HG03442 (cell line): ENCODE measurements at regions not wholly inside any gene's neighbourhood (a gene's known extent, or its start where the extent isn't known, plus 50 kb on each side); places are given as distances from the start of the nearest gene placed in this dataset.

Experiments used
- ATAC-seq: cut with Tn5 transposase; IDR thresholded peaks from one replicate; pipeline ENCODE4 v1.9.1; 2021; ENCODE audit warnings: mild to moderate bottlenecking, moderate library complexity; ENCODE audit not compliant: unreplicated experiment

- ATAC-seq: no peak
These were observed 92.1 kb upstream of the IL12B start for GRCh38 chr5:159422361-159422760.

DNA sequence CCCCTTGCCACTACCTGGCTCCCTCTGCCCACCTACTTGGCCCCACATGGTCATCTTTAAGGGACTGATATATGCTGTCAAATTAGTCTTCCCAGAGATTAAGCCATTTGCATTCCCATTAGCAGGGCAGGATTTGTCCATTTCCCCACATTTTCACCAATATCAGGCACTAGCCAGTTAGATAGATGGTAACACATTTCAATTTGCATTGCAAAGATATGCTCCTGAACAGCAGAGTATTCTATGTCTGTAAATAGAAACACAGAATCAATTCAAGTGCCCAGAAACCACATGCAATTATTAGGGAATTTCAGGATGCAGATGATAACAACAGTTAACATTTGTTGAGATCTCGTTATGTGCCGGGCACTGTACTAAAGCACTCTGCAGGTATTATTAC lies 92.6 kb upstream of the IL12B start:
- ATAC-seq: no peak

DNA sequence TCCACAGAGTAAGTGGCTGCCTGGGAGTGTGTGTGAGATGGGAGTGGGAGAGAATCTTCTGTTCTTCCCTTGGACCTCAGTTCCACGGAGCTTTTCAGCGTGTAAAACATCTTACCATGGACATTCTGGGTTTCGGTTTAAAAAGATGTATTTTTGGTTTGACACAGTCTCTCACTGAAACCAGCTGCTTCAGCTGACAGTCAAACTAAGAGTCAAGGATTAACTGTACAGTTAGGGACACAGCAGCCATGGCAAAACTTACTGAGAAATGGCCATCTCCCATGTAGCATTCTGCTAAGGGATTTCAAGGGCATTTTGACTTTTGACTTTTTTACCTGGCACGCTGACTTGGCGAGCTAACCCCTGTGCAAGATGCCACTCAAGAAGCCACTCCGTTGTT lies 93.8 kb upstream of the IL12B start:
- ATAC-seq: no peak

- peak; percentile 24 for ATAC-seq
These were observed 96.4 kb upstream of the IL12B start for GRCh38 chr5:159426694-159427093.

- peak; percentile 77 for ATAC-seq
These were observed 97.1 kb upstream of the IL12B start for GRCh38 chr5:159427180-159428012.

DNA sequence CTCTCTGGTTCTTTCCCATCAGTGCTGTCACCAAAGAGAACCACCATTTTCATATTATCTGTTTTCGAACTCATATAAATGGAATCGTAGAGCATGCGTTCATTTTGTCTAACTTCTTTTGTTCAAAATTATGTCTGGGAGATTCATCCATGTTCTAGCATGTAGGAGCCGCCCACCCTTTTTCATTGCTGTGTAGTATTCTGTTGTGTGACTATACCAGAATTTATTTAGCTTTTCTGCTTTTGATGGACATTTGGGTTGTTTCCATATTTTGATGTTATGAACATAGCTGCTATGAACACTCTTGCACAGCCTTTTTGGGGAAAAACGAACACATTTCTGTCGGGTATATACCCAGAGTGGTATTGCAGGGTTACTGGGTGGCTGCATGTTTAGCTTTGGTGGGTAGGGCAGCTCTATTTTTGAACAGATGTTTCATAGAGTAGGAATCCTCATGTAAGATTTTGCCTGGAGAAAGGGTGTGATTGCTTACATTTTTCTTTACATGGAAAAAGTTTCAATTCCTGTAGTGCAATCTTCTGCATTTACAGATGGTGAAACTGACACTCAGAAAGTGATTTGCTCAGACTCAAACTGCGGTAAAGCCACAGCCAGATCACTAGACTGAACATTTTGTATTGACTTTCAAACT lies 100.2 kb upstream of the IL12B start:
- ATAC-seq: no peak

DNA sequence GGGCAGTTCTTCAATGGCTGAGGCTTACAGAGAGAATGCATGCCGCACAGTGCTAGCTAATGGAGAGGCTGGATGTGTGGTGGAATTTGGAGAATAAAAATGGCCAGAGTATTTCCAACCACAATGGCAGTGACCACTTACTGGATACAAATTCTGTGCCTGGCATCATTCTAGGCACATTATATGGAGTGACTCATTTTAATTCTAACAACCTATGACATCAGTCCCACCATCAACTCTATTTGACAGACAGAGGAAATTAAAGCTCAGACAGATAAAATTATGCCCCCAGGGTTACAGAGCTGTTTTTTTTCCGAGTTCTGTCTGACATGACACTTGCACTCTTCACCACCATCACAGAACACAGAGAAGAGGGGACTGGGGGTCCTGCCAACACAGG lies 105.6 kb upstream of the IL12B start:
- ATAC-seq: no peak

DNA sequence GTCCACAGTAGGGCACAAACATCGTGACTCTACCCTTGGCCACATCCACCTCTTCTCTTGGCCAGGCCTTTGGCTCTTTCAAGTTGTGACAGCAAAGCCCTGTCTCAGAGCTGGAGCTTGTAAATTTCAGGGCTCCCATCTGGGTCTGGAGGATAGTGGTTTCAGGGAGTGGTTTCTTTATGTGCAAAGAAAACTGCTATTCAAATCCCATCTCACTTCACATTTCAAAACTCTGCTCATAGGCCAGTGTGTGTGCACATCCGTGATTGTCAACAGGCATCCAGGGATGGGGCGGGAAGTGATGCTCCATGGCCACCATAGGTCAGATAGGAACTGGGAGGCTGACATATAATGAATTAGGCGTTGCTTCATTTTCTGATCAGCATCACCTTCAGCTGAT lies 107.8 kb upstream of the IL12B start:
- ATAC-seq: no peak

- ATAC-seq: no peak
These were observed 108.7 kb upstream of the IL12B start for GRCh38 chr5:159439002-159439401.

DNA sequence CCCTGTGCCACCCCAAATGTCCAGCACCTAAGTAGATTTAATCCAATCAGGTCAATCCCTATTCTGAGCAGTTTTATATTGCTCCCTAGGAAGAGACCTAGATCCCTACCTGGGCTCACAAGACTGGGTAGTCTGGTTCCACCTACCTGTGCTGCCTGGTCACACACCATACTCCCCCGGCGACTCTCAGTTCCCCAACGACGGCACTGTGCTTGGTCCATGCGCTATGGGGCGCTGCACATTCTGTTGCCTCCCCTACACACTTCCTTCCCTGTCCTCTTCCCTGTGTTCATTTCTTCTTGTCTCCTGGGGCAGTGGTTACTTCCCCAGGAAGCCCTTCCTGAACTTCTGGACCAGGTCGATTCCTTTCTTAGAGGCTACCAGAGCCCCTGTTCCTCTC lies 109.9 kb upstream of the IL12B start:
- peak; percentile 68 for ATAC-seq

DNA sequence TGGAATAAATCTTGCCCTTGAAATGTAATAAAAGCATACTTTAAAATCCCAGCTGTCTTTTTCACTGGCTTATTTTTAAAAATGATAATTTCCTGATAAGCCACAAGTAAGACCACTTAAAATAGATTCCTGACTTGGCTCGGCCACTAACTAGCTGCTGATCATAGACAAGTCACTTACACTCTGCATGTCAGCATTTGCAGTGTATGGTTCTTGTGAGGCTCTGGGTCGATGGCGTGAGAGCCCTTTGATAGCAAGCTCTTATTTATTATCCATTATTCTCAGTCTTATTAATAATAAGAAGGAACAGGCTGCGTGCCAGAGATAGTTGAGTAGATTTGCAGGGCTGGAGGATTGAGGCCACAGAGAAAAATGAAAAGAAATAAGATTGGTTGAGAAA lies 110.7 kb upstream of the IL12B start:
- ATAC-seq: no peak

GRCh38 chr5:159441441-159441840 lies 111.2 kb upstream of the IL12B start:
- no peak for ATAC-seq

GRCh38 chr5:159442206-159442850 lies 112.0 kb upstream of the IL12B start:
- no peak for ATAC-seq

GRCh38 chr5:159444441-159445082 lies 114.3 kb upstream of the IL12B start:
- no peak for ATAC-seq

DNA sequence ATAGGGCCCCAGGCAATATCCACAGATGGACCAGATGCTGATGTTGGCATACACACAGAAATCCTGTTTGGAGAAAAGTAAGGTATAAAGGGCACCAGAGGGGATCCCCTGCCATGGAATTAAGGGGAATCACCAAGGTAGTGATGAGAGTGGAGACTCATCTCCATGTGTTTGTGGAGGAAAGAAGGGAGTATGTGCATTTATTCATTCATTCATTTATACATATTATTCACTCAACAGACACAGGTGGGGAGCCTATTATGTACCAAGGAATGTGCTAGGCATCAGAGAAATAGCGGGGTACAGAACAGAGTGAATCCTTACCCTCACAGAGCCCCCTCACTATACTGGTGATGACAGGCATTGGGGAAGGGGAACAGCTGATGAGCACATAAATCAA lies 116.8 kb upstream of the IL12B start:
- ATAC-seq: no peak

DNA sequence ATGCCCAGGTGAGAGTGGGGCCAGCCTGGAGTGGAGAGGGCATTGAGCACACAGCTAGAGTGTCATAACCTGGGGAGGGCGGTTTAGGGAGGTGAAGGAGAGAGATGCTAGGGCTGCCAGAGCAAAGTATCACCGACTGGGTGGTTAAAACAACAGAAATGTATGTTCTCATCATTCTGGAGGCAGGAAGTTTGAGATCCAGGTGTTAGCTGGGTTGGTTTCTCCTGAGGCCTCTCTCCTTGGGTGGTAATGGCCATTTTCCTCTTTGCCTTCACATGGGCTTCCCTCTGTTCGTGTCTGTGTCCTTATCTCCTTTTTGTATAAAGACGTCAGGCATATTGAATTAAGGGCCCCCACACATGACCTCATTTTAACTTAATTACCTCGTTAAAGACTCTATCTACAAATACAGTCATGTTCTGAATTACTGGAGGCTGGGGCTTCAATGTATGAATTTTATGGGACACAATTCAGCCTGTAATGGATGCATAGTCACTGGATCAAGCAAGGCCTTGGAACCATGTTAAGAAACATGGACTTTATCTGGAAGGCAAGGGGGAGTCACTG lies 118.6 kb upstream of the IL12B start:
- no peak for ATAC-seq

DNA sequence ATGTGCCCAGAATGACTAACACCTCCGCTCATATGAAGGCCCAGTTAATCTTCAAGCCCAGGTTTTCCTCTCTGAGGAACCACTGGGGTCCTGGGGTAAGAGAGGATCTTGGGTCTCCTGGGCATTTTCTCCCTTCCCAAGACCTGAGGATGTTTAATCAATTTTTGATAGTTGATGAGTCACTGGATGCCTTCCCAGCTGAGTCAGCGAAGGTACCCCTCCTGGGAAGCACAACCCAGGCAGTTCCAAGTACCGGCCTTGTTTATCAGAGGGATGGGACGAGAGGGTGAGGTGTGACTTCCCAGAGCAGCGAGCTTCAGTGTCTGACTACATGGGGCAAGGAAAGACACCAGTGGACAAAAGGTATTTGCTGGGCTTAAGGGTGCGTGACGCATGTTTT lies 119.6 kb upstream of the IL12B start:
- ATAC-seq: no peak

- ATAC-seq: no peak
These were observed 120.1 kb upstream of the IL12B start for GRCh38 chr5:159450417-159450816.

DNA sequence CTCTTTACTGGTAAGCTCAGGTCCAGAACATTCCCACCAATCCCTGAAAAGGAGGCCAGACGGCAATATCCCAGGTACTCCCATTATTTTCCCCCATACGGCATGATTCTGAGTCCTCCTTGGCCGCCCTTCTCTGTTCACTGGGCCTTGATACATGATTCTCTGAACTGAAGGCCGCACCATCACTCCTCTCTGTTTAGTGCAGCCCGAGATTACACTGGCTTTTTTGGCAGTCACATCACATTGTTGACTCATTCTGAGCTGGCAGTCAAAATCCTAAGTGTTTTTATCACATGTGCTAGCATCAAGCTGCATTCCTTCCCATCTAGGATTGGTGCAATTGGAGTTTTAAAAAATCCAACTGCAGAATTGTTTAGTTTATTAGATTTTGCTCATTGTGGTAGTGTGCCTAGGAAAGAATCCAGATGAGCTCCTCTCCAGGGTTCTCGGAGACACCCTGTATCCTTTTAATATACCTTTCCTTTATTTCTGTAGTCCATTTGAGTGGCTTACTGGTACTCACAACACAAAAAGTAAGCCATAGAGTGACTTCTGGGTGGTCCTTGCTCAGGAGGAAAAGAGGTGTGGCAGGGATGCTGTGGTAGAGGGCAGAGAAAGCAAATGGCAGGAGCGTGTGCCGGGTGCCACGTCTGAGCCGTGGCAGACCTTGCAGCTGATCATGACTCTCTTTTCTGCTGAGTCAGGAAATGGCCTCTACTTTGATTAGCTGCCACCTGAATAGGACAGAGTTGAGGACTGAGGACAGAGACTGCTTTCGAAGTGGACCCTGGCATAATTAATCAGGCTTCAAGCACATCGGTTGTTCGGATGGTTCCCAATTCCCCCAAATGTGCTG lies 121.1 kb upstream of the IL12B start:
- ATAC-seq: no peak

DNA sequence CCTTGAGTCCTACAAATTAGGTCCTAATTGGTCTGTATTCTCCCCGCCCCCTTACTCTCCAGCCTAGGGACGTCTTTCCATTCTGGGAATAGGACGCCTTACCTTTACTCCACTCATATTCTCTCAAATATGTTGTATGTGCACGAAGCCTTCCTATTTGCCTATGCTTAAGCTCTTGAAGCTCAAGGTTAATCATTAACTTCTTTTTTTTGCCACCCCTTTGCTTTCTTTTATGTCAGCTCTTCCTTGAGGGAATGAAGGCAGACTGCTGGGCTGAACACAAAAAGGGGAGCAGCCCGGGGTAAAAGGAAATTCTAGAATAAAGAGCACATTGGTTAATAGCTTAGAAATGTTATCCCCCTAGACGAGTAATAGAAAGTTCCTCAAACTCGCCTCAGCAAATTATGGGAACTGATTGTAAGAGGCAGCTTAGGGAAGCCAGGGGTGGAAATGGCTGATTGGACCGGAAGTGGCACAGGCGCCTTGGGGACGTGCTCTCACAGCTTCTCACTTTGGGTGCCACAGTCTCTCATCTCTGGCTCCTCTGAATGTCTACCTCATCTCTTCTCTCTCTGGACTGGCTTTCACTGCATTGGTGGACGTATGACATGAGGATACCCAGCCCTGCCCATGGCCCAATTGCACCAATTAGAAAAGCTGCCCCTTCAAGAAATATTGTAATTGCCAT lies 122.3 kb upstream of the IL12B start:
- ATAC-seq: no peak
